SH-SY5Y (cell line): ENCODE measurements at regions not wholly inside any gene's neighbourhood (a gene's known extent, or its start where the extent isn't known, plus 50 kb on each side); places are given as distances from the start of the nearest gene placed in this dataset.

Source experiments
- GATA2 ChIP-seq: IDR thresholded peaks from 2 replicates; pipeline ENCODE4 v1.6.1; 2011; ENCODE audit warnings: mild to moderate bottlenecking, low read depth, low read length
- GATA3 ChIP-seq: IDR thresholded peaks from 2 replicates; pipeline ENCODE4 v1.6.1; 2011; ENCODE audit warnings: low read depth, mild to moderate bottlenecking, low read length, moderate library complexity

GRCh38 chr10:120972259-120972658 is 121.1 kb downstream of the WDR11 start:
- TF ChIP-seq GATA2: no peak
- no peak for TF ChIP-seq GATA3
